22Rv1 (cell line): ENCODE measurements at regions not wholly inside any gene's neighbourhood (a gene's known extent, or its start where the extent isn't known, plus 50 kb on each side); places are given as distances from the start of the nearest gene placed in this dataset.

Source experiments
- ZFX ChIP-seq: fragments of 450-650 bp; IDR thresholded peaks from 2 replicates; pipeline ENCODE4 v1.6.1; 2017; ENCODE audit warnings: antibody characterized with exemption, borderline replicate concordance
- TF ChIP-seq, protein P1 (sequence below): fragments of 450-650 bp; IDR thresholded peaks from 2 replicates; pipeline ENCODE4 v1.5.1; 2017; ENCODE audit warnings: mild to moderate bottlenecking

DNA sequence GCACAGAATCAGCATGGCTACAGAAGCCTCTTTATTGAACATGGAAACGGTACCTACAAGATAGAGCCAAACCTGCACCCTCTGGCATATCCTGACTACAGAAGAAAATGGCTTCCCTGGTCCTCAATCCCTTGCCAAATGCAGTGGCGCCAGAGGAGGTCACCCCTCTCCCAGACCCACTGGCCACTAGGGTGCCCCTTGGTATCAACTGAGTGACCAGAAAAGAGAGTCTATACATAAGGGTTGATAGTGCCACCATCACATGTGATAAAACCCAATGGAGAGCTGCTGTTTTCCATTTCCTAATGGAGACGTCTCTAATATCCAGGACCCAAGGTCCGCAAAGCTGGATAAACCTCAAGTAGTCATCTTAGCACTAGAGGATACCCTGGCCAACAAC lies 52.7 kb upstream of the ALK start:
- TF ChIP-seq, protein P1, sequence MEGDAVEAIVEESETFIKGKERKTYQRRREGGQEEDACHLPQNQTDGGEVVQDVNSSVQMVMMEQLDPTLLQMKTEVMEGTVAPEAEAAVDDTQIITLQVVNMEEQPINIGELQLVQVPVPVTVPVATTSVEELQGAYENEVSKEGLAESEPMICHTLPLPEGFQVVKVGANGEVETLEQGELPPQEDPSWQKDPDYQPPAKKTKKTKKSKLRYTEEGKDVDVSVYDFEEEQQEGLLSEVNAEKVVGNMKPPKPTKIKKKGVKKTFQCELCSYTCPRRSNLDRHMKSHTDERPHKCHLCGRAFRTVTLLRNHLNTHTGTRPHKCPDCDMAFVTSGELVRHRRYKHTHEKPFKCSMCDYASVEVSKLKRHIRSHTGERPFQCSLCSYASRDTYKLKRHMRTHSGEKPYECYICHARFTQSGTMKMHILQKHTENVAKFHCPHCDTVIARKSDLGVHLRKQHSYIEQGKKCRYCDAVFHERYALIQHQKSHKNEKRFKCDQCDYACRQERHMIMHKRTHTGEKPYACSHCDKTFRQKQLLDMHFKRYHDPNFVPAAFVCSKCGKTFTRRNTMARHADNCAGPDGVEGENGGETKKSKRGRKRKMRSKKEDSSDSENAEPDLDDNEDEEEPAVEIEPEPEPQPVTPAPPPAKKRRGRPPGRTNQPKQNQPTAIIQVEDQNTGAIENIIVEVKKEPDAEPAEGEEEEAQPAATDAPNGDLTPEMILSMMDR: no peak
- no peak for TF ChIP-seq ZFX
